Neural progenitor cell (in vitro differentiated cells): ENCODE measurements at regions not wholly inside any gene's neighbourhood (a gene's known extent, or its start where the extent isn't known, plus 50 kb on each side); places are given as distances from the start of the nearest gene placed in this dataset.

Experiments used
- CTCF ChIP-seq: fragments of 200-600 bp; sonication (generic); IDR thresholded peaks from 2 replicates; pipeline ENCODE4 v1.5.1; 2017; ENCODE audit warnings: antibody characterized with exemption, mild to moderate bottlenecking
- EZH2 ChIP-seq: fragments of 200-600 bp; sonication (generic); IDR thresholded peaks from 2 replicates; pipeline ENCODE4 v1.6.1; 2017; ENCODE audit warnings: antibody characterized with exemption, mild to moderate bottlenecking, moderate library complexity
- EZH2phosphoT487 ChIP-seq: fragments of 200-600 bp; sonication (generic); IDR thresholded peaks from 2 replicates; pipeline ENCODE4 v1.6.1; 2017; ENCODE audit warnings: antibody characterized with exemption

- TF ChIP-seq CTCF: peak; percentile 86
- no peak for TF ChIP-seq EZH2phosphoT487
- TF ChIP-seq EZH2: no peak
These were observed 67.9 kb upstream of the PDZD8 start for GRCh38 chr10:117442944-117443685.
